Epithelial cell of esophagus (primary cell): ENCODE measurements at regions not wholly inside any gene's neighbourhood (a gene's known extent, or its start where the extent isn't known, plus 50 kb on each side); places are given as distances from the start of the nearest gene placed in this dataset.
"Not testable (repeated sequence)": the region's sequence is repeated elsewhere in the genome, so short reads cannot be mapped to it uniquely, and the experiment has no call there.

Experiments
- DNase-seq: peaks from one replicate; pipeline ENCODE4 v3.0.0; 2010; ENCODE audit warnings: low read depth
- H3K4me3 ChIP-seq: 2 replicates; pipeline ENCODE4 v1.5.1; 2011; ENCODE audit warnings: mild to moderate bottlenecking, low read length, control low read depth
- TF ChIP-seq, protein P1 (sequence below): IDR thresholded peaks from 2 replicates; pipeline ENCODE4 v1.5.1; 2011; ENCODE audit warnings: low read depth, mild to moderate bottlenecking, low read length, control low read depth, inconsistent platforms; ENCODE audit not compliant: insufficient read depth; ENCODE audit errors: missing control alignments

DNA sequence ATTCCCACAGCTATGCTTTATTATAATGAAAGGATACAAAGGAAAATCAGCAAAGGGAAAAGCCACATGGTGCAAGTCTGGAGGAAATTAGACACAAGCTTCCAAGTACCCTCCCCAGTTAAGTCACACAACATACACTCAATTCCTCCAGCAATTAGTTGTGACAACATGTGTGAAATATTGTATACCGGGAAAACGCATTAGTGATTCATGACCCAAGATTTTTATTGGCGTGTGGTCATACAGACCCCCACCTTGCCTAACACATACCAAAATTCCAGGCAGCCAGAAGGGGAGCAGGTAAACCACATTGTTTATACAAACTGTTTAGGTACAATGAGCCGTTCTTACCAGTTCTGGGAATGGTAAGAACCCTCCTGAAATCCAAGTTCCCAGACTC lies 160.6 kb downstream of the CYB561 start:
- DNase-seq: no peak
- TF ChIP-seq, protein P1, sequence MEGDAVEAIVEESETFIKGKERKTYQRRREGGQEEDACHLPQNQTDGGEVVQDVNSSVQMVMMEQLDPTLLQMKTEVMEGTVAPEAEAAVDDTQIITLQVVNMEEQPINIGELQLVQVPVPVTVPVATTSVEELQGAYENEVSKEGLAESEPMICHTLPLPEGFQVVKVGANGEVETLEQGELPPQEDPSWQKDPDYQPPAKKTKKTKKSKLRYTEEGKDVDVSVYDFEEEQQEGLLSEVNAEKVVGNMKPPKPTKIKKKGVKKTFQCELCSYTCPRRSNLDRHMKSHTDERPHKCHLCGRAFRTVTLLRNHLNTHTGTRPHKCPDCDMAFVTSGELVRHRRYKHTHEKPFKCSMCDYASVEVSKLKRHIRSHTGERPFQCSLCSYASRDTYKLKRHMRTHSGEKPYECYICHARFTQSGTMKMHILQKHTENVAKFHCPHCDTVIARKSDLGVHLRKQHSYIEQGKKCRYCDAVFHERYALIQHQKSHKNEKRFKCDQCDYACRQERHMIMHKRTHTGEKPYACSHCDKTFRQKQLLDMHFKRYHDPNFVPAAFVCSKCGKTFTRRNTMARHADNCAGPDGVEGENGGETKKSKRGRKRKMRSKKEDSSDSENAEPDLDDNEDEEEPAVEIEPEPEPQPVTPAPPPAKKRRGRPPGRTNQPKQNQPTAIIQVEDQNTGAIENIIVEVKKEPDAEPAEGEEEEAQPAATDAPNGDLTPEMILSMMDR: no peak
- H3K4me3 ChIP-seq: no peak overlapping the region

DNA sequence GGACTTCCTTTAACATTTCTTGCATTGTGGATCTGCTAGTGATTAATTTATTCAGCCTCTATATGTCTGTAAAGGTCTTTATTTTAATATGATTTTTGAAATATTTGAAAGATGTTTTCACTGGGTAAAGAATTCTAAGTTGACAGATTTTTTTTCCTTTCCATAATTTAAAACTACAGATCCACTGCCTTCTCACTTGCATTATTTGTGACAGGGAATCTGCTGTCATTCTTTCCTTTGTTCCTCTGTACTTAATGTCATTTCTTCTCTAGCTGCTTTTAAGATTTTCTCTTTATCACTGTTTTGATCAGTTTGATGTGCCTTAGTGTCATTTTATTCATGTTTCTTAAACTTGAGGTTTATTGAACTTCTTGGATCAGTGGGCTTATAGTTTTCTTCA lies 159.9 kb downstream of the CYB561 start:
- H3K4me3 ChIP-seq: no peak overlapping the region
- TF ChIP-seq, protein P1: no peak
- DNase-seq: no peak

DNA sequence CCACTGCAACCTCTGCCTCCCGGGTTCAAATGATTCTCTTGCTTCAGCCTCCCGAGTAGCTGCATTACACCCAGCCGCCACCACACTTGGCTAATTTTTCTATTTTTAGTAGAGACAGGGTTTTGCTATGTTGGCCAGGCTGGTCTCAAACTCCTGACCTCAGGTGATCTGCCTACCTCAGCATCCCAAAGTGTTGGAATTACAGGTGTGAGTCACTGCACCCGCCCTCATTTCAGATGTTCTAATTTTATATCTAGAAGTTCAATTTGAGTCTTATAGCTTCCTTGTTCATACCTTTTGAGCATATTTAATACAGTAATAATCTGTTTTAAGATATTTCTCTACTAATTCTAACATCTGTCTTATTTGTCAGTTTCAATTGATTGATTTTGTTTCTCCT lies 159.1 kb downstream of the CYB561 start:
- not testable (repeated sequence) for H3K4me3 ChIP-seq

DNA sequence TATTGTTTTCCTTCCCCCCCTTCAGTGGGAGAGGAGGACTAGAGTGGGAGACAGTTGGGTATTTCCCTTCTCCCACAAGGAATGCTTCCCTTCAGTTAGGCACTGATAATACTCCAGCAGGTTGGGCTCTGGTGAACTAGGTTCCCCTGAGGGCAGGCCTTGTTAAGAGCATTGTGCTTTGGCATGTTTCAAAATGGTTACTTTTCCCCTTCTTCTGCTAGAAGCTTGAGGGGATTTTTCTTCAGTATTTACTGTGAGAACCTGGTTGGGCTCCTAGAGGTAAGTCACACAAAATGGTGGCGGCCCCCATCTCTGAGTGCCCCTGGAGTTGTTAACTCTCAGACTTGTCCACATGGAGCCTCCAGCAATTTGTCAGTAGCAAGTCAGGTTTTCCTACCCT lies 156.2 kb downstream of the CYB561 start:
- H3K4me3 ChIP-seq: no peak overlapping the region
- TF ChIP-seq, protein P1: no peak
- no peak for DNase-seq

More for the DNA sequence above, 159.1 kb downstream of the CYB561 start:
- DNase-seq: not testable (repeated sequence)

DNA sequence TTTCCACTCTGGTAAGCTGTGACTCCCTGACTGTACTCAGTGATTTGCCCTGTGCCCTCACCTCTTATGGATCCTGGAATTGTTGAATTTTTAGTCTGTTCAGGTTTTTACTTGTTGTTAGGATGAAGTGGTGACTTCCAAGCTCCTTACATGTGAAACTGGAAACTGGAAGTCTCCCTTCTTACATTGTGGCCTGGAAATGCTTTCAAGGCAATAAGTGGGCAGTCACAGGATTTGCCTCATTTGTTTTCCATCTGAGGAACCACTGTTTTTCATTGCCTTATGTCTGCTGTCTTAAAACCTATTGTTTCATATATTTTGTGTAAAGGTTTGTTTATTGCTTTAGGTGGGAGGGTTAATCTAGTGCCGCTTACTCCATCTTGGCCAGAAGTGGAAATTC lies 155.8 kb downstream of the CYB561 start:
- DNase-seq: no peak
- TF ChIP-seq, protein P1: no peak
- H3K4me3 ChIP-seq: no peak overlapping the region

DNA sequence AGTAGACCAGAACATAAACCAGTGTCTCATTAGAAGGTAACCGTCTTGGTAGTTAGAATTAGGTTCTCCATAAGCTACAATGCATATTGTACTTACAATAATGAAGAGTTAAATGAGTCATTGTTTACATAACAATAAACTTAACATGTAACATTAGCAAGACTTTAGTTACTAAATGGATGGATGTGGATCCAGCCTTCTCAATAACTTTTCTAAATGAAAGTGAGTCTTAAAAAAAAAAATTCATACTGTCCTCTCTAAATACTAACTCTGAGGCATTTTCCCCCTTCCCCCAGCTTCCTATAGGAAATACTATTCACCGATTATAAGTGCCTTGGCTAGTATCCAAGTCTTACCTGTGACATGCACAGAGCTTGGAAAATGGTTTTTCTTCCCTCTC lies 155.3 kb downstream of the CYB561 start:
- DNase-seq: no peak
- TF ChIP-seq, protein P1: no peak

DNA sequence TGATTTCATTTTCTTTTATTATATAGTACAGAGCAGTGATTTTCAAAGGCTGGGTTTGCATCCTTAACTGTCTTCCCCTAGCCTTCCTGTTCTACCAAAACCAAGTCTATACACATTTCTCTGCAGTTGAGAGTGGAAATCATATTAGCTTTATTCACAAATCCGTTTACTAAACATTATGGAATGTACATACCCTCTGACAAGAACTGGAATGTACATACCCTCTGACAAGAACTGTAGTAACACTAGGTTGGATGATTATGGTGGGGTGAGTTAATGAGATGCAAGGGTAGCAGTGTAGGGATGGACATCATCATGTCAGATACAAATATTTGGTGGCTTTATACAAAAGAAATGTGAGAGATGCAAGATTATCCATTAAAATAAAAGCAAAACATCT lies 154.8 kb downstream of the CYB561 start:
- no peak overlapping the region for H3K4me3 ChIP-seq
- TF ChIP-seq, protein P1: no peak
- DNase-seq: no peak

More for the DNA sequence above, 155.3 kb downstream of the CYB561 start:
- no peak overlapping the region for H3K4me3 ChIP-seq

DNA sequence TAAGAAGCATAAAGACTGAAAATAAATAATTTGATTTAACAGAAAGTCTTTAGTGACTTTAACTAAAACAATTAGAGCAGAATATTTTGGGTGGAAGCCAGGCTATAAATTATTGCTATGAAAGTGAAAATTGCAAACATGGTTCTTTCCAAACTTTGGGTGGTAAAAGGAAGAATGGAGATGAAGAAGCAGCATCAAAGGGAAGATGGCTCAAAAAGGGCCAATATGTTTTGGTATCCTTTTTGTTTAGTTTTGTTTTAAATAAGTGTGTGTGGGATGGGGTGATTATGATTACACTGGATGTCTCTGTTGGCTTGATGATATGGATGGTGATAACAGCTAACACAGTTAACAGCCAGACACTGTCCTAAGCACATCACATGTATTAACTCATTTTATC lies 153.7 kb downstream of the CYB561 start:
- no peak overlapping the region for H3K4me3 ChIP-seq
- TF ChIP-seq, protein P1: no peak
- DNase-seq: no peak
